ENCODE measurements at regions not wholly inside any gene's neighbourhood (a gene's known extent, or its start where the extent isn't known, plus 50 kb on each side); places are given as distances from the start of the nearest gene placed in this dataset.

DNA sequence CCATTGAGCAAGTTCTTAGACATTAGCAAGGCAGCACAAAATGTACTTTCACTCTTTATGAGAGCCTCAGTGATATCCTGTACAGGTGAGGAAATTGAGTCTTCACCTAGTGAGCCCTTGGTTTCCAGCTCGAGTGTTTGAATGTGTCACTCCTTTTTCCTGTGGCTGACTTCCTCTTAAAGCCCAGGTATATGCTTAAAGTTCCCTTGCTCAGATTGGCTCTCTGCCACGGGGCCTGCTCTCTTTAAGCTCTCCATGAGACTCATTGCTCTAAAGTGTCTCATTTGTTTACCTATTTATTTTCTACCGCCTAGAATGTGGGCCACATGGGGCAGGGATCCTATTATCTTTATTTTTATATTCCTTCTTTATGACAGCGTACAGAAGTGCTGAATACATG is 324.9 kb downstream of the SIPA1L2 start:
- TF ChIP-seq POLR2AphosphoS5 (IDR thresholded peaks at IDR 0.05; ENCODE audit: low read depth, low read length) (no peak), POLR2A (IDR thresholded peaks at IDR 0.05; ENCODE audit: low read depth, low read length) (no peak), TAF1 (IDR thresholded peaks at IDR 0.05; ENCODE audit: low read depth, low read length) (no peak)
